Body of pancreas (tissue), 4 donors: ENCODE measurements at regions not wholly inside any gene's neighbourhood (a gene's known extent, or its start where the extent isn't known, plus 50 kb on each side); places are given as distances from the start of the nearest gene placed in this dataset.

ENCODE experiments used
- ATAC-seq: fragments of 150-250 bp; one replicate; pipeline ENCODE4 v1.9.1; 2016
- DNase-seq, 4 donors: peaks; one replicate each; pipeline ENCODE4 v3.0.0-alpha.2; 2019
- H3K27ac ChIP-seq, 4 donors: fragments of 200-600 bp; sonication (generic); 1 replicate in 3 of 4; 2 replicates in 1 of 4; pipeline versions ENCODE4 v1.5.1 to v1.6.1; 2016 to 2019; ENCODE audit warnings: mild to moderate bottlenecking in 1 of 4, mixed read lengths in 1 of 4, moderate library complexity in 1 of 4
- H3K27me3 ChIP-seq, 2 donors: fragments of 200-600 bp; sonication (generic); one replicate each; pipeline ENCODE4 v1.6.0; 2016; ENCODE audit warnings: mild to moderate bottlenecking in 1 of 2
- H3K36me3 ChIP-seq, 2 donors: fragments of 200-600 bp; sonication (generic); replicated peaks in 1 of 2; 2 replicates each; pipeline ENCODE4 v1.5.1; 2016; ENCODE audit warnings: low read depth in 2 of 2; ENCODE audit not compliant: insufficient read depth in 1 of 2
- H3K4me1 ChIP-seq: fragments of 200-600 bp; sonication (generic); one replicate; pipeline ENCODE4 v1.6.0; 2016
- H3K4me3 ChIP-seq, 2 donors: fragments of 200-600 bp; sonication (generic); 1 replicate in 1 of 2; 2 replicates in 1 of 2; pipeline ENCODE4 v1.5.1; 2016 to 2019
- H3K9me3 ChIP-seq, 3 donors: fragments of 200-600 bp; sonication (generic); 1 replicate in 2 of 3; 2 replicates in 1 of 3; pipeline ENCODE4 v1.5.1; 2016
- POLR2A ChIP-seq, 3 donors: fragments of 450-650 bp; IDR thresholded peaks; one replicate each; pipeline ENCODE4 v1.6.1; 2016; ENCODE audit warnings: antibody characterized with exemption in 3 of 3, mild to moderate bottlenecking in 2 of 3
- whole genome bisulfite sequencing, 2 donors: methylation state at CpG; one replicate each; pipeline ENCODE4 v1.1.5; 2017; 5-methylcytosine and 5-hydroxymethylcytosine counted together
- intact Hi-C: fragments of 100-400 bp; cut with DNase I; formaldehyde crosslinking; loops from one replicate; pipeline ENCODE4 v1.15.1; 2023
- TF ChIP-seq, protein P1 (sequence below), 7 experiments: fragments of 450-650 bp in 4 of 7; fragments of 200-600 bp in 3 of 7; sonication (generic) in 3 of 7; IDR thresholded peaks; one replicate each; pipeline ENCODE4 v1.5.1; 2016 to 2019; ENCODE audit warnings: antibody characterized with exemption in 7 of 7

- ATAC-seq (no peak), DNase-seq (no peak)
- H3K27me3 ChIP-seq, result no peaks in the 10 kb centered on the region
- H3K4me3 ChIP-seq, result no peak overlapping the region
- H3K27ac ChIP-seq, result no peak overlapping the region
- H3K4me1 ChIP-seq, result no peaks in the 10 kb centered on the region
- H3K9me3 ChIP-seq, result no peaks in the 10 kb centered on the region
- TF ChIP-seq POLR2A (IDR thresholded peaks at IDR 0.05), result no peak
- TF ChIP-seq, protein P1, sequence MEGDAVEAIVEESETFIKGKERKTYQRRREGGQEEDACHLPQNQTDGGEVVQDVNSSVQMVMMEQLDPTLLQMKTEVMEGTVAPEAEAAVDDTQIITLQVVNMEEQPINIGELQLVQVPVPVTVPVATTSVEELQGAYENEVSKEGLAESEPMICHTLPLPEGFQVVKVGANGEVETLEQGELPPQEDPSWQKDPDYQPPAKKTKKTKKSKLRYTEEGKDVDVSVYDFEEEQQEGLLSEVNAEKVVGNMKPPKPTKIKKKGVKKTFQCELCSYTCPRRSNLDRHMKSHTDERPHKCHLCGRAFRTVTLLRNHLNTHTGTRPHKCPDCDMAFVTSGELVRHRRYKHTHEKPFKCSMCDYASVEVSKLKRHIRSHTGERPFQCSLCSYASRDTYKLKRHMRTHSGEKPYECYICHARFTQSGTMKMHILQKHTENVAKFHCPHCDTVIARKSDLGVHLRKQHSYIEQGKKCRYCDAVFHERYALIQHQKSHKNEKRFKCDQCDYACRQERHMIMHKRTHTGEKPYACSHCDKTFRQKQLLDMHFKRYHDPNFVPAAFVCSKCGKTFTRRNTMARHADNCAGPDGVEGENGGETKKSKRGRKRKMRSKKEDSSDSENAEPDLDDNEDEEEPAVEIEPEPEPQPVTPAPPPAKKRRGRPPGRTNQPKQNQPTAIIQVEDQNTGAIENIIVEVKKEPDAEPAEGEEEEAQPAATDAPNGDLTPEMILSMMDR (IDR thresholded peaks at IDR 0.05), result no peak
- H3K36me3 ChIP-seq, result no peaks in the 10 kb centered on the region
- intact Hi-C loops, result no loop called here
Observed at GRCh38 chr9:28899267-28899666, 1326.0 kb upstream of the C9orf72 start.

DNA sequence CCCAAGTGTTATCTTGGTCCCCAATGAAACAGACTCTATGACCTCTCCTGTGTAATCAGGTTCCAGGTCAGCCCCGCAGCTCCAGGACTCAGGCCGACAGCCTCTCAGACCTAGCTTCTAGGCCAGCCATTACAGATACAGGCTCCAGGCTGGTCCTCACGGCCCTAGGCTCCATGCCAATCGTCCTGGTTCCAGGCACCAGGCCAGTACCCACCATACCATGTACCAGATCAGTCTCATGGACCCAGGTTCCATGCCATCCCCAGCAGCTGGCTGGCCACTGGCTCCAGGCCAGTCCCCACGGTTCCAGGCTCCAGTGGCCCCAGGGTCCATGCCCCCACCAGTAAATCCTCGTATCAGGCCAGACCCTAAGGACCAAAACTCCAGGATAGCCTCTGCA is 1326.6 kb upstream of the C9orf72 start:
- no peaks in the 10 kb centered on the region for H3K27me3 ChIP-seq
- no peak for TF ChIP-seq POLR2A (IDR thresholded peaks at IDR 0.05)
- TF ChIP-seq, protein P1 (IDR thresholded peaks at IDR 0.05), result no peak
- no peak overlapping the region for H3K4me3 ChIP-seq
- no peaks in the 10 kb centered on the region for H3K36me3 ChIP-seq
- ATAC-seq (no peak), DNase-seq (no peak)
- intact Hi-C loops, result no loop called here
- H3K27ac ChIP-seq, result no peak overlapping the region
- no peaks in the 10 kb centered on the region for H3K4me1 ChIP-seq
- WGBS, 2 donors, result 50 to 53% methylated on average over 1 to 6 of the region's 6 CpGs
- no peaks in the 10 kb centered on the region for H3K9me3 ChIP-seq

- Histone ChIP-seq H3K9me3 (no peaks in the 10 kb centered on the region), H3K4me1 (no peaks in the 10 kb centered on the region), H3K36me3 (no peaks in the 10 kb centered on the region), H3K4me3 (no peak overlapping the region), H3K27me3 (no peaks in the 10 kb centered on the region), H3K27ac (no peak overlapping the region)
- WGBS, 2 donors, result 5 to 75% methylated on average over 1 of the region's 1 CpG
- intact Hi-C loops, result no loop called here
- no peak for TF ChIP-seq POLR2A (IDR thresholded peaks at IDR 0.05)
- TF ChIP-seq, protein P1 (IDR thresholded peaks at IDR 0.05), result no peak
- ATAC-seq, result no peak
- DNase-seq, result no peak
Observed at GRCh38 chr9:28900406-28900805, 1327.1 kb upstream of the C9orf72 start.

- Histone ChIP-seq H3K27me3 (no peaks in the 10 kb centered on the region), H3K27ac (no peak overlapping the region), H3K36me3 (no peaks in the 10 kb centered on the region), H3K4me3 (no peak overlapping the region), H3K4me1 (no peaks in the 10 kb centered on the region), H3K9me3 (no peaks in the 10 kb centered on the region)
- 42 to 46% methylated on average over 1 of the region's 1 CpG for WGBS, 2 donors
- TF ChIP-seq, protein P1 (IDR thresholded peaks at IDR 0.05), result no peak
- TF ChIP-seq POLR2A (IDR thresholded peaks at IDR 0.05), result no peak
- DNase-seq (no peak), ATAC-seq (no peak)
- intact Hi-C loops, result no loop called here
Observed at GRCh38 chr9:28909526-28909925, 1336.2 kb upstream of the C9orf72 start.

DNA sequence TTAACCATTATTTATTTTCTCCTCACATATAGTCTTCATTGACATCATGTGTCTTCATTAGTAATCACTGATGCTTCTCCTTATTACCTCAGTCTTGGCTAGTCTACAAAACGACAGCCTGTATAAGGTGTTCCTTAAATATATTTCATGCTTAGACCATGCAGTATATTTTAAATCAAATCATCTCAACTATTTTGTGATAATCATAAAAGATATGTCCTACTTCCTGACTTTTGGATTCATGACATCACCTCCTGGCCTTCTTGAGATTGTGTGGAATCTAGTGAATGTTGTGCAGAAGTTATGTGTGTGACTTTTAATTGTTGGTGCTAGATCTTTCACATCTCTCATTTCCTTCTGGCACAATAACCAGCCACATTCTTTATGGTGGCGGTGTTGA is 1339.3 kb upstream of the C9orf72 start:
- H3K27ac ChIP-seq, result no peak overlapping the region
- intact Hi-C loops, result no loop called here
- H3K27me3 ChIP-seq, result no peaks in the 10 kb centered on the region
- no peaks in the 10 kb centered on the region for H3K4me1 ChIP-seq
- no peak for DNase-seq
- no peak for ATAC-seq
- 53 to 62% methylated on average over 2 of the region's 2 CpGs for WGBS, 2 donors
- TF ChIP-seq, protein P1 (IDR thresholded peaks at IDR 0.05), result no peak
- no peak for TF ChIP-seq POLR2A (IDR thresholded peaks at IDR 0.05)
- no peaks in the 10 kb centered on the region for H3K36me3 ChIP-seq
- H3K4me3 ChIP-seq, result no peak overlapping the region
- H3K9me3 ChIP-seq, result no peaks in the 10 kb centered on the region
